Naive thymus-derived CD4-positive, alpha-beta T cell (primary cell): ENCODE measurements at regions not wholly inside any gene's neighbourhood (a gene's known extent, or its start where the extent isn't known, plus 50 kb on each side); places are given as distances from the start of the nearest gene placed in this dataset.

Source experiments
- ATAC-seq: fragments of 150-1000 bp; cut with Tn5 transposase; 2 replicates; pipeline ENCODE4 v1.10.0; 2021; ENCODE audit warnings: mild to moderate bottlenecking, moderate library complexity
- CTCF ChIA-PET: fragments of 350-600 bp; sonication (Branson Sonifier 250); formaldehyde crosslinking; loops from one replicate; lab custom pipeline; 2021; ENCODE audit warnings: antibody characterized with exemption; lab: Charles Lee
- POLR2A ChIA-PET: fragments of 350-600 bp; sonication (Branson Sonifier 250); formaldehyde crosslinking; loops from one replicate; lab custom pipeline; 2021; ENCODE audit warnings: antibody characterized with exemption, inconsistent platforms; lab: Charles Lee
- DNase-seq, 9 donors: peaks; one replicate each; pipeline versions ENCODE4 v3.0.0 to v3.0.0-alpha.2; 2020 to 2022; ENCODE audit warnings: mixed read lengths in 1 of 9
- H3K27ac ChIP-seq: one replicate; pipeline ENCODE4 v1.7.0; 2013; ENCODE audit warnings: mild to moderate bottlenecking, low read depth, low read length, moderate library complexity
- H3K27me3 ChIP-seq, 2 donors: one replicate each; pipeline ENCODE4 v1.7.0; 2013; ENCODE audit warnings: low read length in 2 of 2, mild to moderate bottlenecking in 2 of 2, moderate library complexity in 2 of 2; ENCODE audit not compliant: control insufficient read depth in 2 of 2, insufficient read depth in 2 of 2
- H3K36me3 ChIP-seq, 3 experiments: 1 replicate in 2 of 3; 2 replicates in 1 of 3; pipeline ENCODE4 v1.7.0; 2013; ENCODE audit warnings: low read length in 3 of 3, mild to moderate bottlenecking in 3 of 3, moderate library complexity in 1 of 3; ENCODE audit not compliant: insufficient read depth in 3 of 3, control insufficient read depth in 2 of 3
- H3K4me1 ChIP-seq, 2 donors: one replicate each; pipeline ENCODE4 v1.7.0; 2013; ENCODE audit warnings: low read length in 2 of 2, mild to moderate bottlenecking in 2 of 2, moderate library complexity in 1 of 2; ENCODE audit not compliant: control insufficient read depth in 2 of 2, insufficient read depth in 2 of 2
- H3K4me3 ChIP-seq: 2 replicates; pipeline ENCODE4 v1.7.0; 2013; ENCODE audit warnings: mild to moderate bottlenecking, low read length
- H3K9me3 ChIP-seq, 3 experiments: 1 replicate in 2 of 3; 2 replicates in 1 of 3; pipeline ENCODE4 v1.7.0; 2013; ENCODE audit warnings: low read length in 3 of 3; ENCODE audit not compliant: control insufficient read depth in 2 of 3
- H3K27ac Mint-ChIP-seq, 9 donors: one replicate each; pipeline ENCODE4 v1.8.0; 2020 to 2022; ENCODE audit warnings: mixed read lengths in 9 of 9, mild to moderate bottlenecking in 8 of 9, moderate library complexity in 5 of 9, inconsistent platforms in 2 of 9
- H3K27me3 Mint-ChIP-seq, 5 donors: one replicate each; pipeline ENCODE4 v1.8.0; 2021 to 2022; ENCODE audit warnings: mixed read lengths in 5 of 5, mild to moderate bottlenecking in 1 of 5
- H3K36me3 Mint-ChIP-seq, 5 donors: one replicate each; pipeline ENCODE4 v1.8.0; 2020 to 2022; ENCODE audit warnings: mixed read lengths in 5 of 5, mild to moderate bottlenecking in 3 of 5, inconsistent platforms in 1 of 5
- H3K4me1 Mint-ChIP-seq, 7 donors: one replicate each; pipeline ENCODE4 v1.8.0; 2020 to 2022; ENCODE audit warnings: mixed read lengths in 7 of 7, mild to moderate bottlenecking in 3 of 7, inconsistent platforms in 1 of 7
- H3K4me3 Mint-ChIP-seq, 10 donors: one replicate each; pipeline ENCODE4 v1.8.0; 2020 to 2022; ENCODE audit warnings: mild to moderate bottlenecking in 10 of 10, mixed read lengths in 10 of 10, moderate library complexity in 6 of 10, inconsistent platforms in 2 of 10
- H3K9me3 Mint-ChIP-seq, 11 donors: one replicate each; pipeline ENCODE4 v1.8.0; 2020 to 2022; ENCODE audit warnings: mixed read lengths in 11 of 11, mild to moderate bottlenecking in 4 of 11, inconsistent platforms in 1 of 11, moderate library complexity in 1 of 11
- intact Hi-C, 2 donors: fragments of 100-400 bp; cut with micrococcal nuclease; formaldehyde crosslinking; loops; one replicate each; pipeline ENCODE4 v1.15.1; 2023

DNA sequence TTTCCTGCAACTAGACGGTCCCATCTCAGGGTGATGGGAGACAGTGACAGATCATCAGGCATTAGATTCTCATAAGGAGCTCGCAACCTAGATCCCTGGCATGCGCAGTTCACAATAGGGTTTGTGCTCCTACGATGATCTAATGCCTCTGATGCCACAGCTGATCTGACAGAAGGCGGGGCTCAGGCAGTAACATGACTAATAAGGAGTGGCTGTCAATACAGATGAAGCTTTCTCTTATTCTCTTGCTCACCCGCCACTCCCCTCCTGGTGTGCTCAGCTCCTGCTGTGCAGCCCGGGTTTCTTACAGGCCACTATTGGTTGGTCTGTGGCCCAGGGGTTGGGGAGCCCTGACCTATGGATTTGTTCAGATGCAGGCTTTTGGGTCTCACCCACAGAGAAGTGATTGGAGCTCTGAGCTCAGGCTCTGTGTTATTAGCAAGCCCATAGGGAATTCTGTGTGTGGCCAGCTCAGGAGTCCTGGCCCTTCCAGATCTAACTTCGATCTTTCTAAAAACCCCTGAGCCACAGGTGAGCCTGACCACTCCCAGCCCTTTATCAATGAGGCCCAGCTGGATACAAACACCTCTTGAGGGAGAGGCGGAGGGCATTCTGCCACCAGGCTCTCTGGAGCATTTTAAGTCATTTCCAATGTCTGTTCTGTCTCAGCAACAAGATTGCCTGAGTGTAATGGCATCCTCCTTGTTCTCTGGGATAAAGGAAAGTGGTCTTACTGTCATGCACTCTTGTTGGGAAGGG, 351.8 kb downstream of the BUD13 start:
- Mint-ChIP-seq H3K4me3 (no peak overlapping the region), H3K4me1 (no peaks in the 10 kb centered on the region), H3K9me3 (peaks cover 0 to 3% (median 0%) of the 10 kb centered on the region in 11 donors), H3K27me3 (peaks cover 0 to 36% (median 17%) of the 10 kb centered on the region in 5 donors), H3K27ac (no peak overlapping the region), H3K36me3 (no peaks in the 10 kb centered on the region)
- intact Hi-C loops = no loop called here
- POLR2A ChIA-PET = no interaction called here
- CTCF ChIA-PET = no interaction called here
- Histone ChIP-seq H3K27ac (no peak overlapping the region), H3K4me3 (no peak overlapping the region), H3K9me3 (no peaks in the 10 kb centered on the region), H3K4me1 (no peaks in the 10 kb centered on the region), H3K36me3 (no peaks in the 10 kb centered on the region), H3K27me3 (no peaks in the 10 kb centered on the region)
- no peak for DNase-seq
- ATAC-seq = no peak

DNA sequence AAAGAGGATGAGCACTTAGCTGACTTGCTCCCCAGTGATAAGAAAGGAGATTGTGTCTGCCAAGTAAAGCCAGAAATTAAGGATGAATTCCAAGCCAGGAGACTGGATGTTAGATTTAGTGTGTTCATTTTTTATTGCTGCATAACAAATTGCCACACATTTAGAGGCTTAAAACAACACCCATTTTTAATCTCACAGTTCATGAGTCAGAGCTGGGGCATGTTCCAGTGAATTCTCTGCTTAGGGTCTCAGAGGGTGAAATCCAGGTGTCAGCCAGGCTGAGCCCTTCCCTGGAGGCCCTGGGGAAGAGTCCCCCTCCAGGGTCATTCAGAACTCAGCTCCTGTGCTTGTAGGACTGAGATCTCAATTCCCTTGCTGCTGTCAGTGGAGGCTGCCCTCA, 352.8 kb downstream of the BUD13 start:
- Histone ChIP-seq H3K4me1 (no peaks in the 10 kb centered on the region), H3K27ac (no peak overlapping the region), H3K36me3 (no peaks in the 10 kb centered on the region), H3K9me3 (no peaks in the 10 kb centered on the region), H3K4me3 (no peak overlapping the region), H3K27me3 (no peaks in the 10 kb centered on the region)
- ChIA-PET POLR2A (no interaction called here), CTCF (no interaction called here)
- H3K4me3 Mint-ChIP-seq = no peak overlapping the region
- no peak overlapping the region for H3K27ac Mint-ChIP-seq
- intact Hi-C loops = no loop called here
- H3K27me3 Mint-ChIP-seq = peaks cover 0 to 35% (median 13%) of the 10 kb centered on the region in 5 donors
- peaks cover 0 to 3% (median 0%) of the 10 kb centered on the region in 11 donors for H3K9me3 Mint-ChIP-seq
- H3K36me3 Mint-ChIP-seq = no peaks in the 10 kb centered on the region
- H3K4me1 Mint-ChIP-seq = no peaks in the 10 kb centered on the region
- DNase-seq (no peak), ATAC-seq (no peak)

DNA sequence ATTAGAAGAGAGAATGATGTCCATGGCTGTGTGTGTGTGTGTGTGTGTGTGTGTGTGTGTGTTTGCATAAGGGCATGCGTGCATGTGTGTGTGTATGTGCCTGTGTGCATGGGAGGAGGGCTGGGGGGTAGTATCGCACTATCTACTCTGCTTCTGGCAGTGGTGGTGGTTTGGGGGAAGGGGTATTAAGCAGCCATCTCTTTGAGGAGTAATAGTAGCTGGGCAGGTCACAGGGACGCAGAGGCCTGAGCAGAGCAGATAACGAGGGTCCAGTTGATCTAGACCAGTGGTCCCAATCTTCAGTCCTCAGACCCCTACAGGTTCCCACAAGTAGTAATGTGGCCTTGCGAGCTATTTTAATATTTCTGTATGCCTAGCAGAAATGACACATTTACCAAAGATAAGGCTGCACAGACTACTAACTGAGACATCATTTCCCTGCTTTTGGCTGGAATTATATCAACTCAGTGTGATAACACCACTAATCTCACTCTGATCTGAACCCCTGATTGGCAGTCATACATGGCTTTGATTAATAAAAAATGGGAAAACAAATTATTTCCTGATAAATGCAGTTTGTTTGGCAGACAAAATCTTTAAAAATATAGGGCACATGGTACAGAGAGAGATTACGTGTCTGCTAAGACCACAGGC, 354.3 kb downstream of the BUD13 start:
- CTCF ChIA-PET = no interaction called here
- H3K4me1 Mint-ChIP-seq = no peaks in the 10 kb centered on the region
- no peak overlapping the region for H3K27ac ChIP-seq
- no peaks in the 10 kb centered on the region for H3K36me3 Mint-ChIP-seq
- no peaks in the 10 kb centered on the region for H3K36me3 ChIP-seq
- no peak overlapping the region for H3K4me3 ChIP-seq
- ATAC-seq (no peak), DNase-seq (no peak)
- intact Hi-C loops = no loop called here
- no peak overlapping the region for H3K27ac Mint-ChIP-seq
- no peak overlapping the region for H3K4me3 Mint-ChIP-seq
- H3K9me3 ChIP-seq = no peaks in the 10 kb centered on the region
- H3K27me3 Mint-ChIP-seq = peaks cover 0 to 37% (median 8%) of the 10 kb centered on the region in 5 donors
- H3K27me3 ChIP-seq = no peaks in the 10 kb centered on the region
- H3K4me1 ChIP-seq = no peaks in the 10 kb centered on the region
- peaks cover 0 to 3% (median 0%) of the 10 kb centered on the region in 11 donors for H3K9me3 Mint-ChIP-seq
- POLR2A ChIA-PET = no interaction called here

DNA sequence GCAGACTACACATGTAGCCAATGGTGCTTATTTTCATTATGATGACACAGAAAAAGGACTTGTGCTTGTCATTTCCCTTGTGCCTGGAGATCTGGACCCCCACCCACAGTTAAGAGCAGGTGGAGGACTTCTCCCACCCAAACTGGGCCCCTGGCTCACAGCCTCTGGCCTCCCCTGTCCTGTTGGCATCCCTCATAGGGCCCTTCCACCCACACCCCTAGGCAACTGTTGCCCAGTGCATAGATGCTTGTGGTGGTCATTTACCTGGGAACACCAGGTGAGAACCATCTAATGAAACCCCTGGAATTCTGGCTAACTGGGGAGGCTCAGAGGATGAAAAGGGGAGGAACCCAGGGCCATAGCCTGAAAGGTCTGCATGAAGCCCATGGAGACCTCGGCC, 355.9 kb downstream of the BUD13 start:
- Mint-ChIP-seq H3K27me3 (peaks cover 0 to 45% (median 14%) of the 10 kb centered on the region in 5 donors), H3K36me3 (no peaks in the 10 kb centered on the region), H3K27ac (no peak overlapping the region), H3K4me3 (no peak overlapping the region), H3K4me1 (no peaks in the 10 kb centered on the region), H3K9me3 (peaks cover 0 to 4% (median 0%) of the 10 kb centered on the region in 11 donors)
- CTCF ChIA-PET = no interaction called here
- Histone ChIP-seq H3K36me3 (no peaks in the 10 kb centered on the region), H3K27me3 (no peaks in the 10 kb centered on the region), H3K27ac (no peak overlapping the region), H3K4me1 (no peaks in the 10 kb centered on the region), H3K9me3 (no peaks in the 10 kb centered on the region), H3K4me3 (no peak overlapping the region)
- DNase-seq (no peak), ATAC-seq (no peak)
- intact Hi-C loops = no loop called here
- POLR2A ChIA-PET = no interaction called here

DNA sequence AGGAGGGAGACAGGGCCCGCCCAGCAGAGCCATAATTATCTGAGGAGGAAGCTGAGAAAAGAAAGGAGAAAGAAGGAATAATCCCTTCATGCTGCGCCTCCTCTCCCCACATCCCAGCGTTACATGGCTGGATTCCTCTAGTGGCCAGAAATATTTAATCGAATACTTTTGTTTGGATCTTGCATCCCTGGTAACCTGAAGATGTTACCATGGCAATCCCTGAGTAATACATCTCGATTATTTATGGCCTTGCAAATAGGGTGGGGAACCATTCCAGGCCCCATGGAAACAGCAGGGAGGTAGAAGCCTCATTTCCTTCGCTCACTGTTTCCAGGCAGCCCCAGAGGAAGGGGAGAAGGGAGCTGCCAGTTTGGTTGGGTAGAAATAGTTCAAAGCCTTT, 357.7 kb downstream of the BUD13 start:
- intact Hi-C loops = no loop called here
- no peaks in the 10 kb centered on the region for H3K4me1 Mint-ChIP-seq
- H3K27me3 ChIP-seq = no peaks in the 10 kb centered on the region
- DNase-seq (no peak), ATAC-seq (no peak)
- ChIA-PET CTCF (no interaction called here), POLR2A (no interaction called here)
- peaks cover 4 to 45% (median 14%) of the 10 kb centered on the region in 5 donors for H3K27me3 Mint-ChIP-seq
- no peaks in the 10 kb centered on the region for H3K4me1 ChIP-seq
- no peaks in the 10 kb centered on the region for H3K36me3 ChIP-seq
- no peak overlapping the region for H3K4me3 Mint-ChIP-seq
- H3K9me3 ChIP-seq = no peaks in the 10 kb centered on the region
- peaks cover 0 to 7% (median 0%) of the 10 kb centered on the region in 11 donors for H3K9me3 Mint-ChIP-seq
- no peaks in the 10 kb centered on the region for H3K36me3 Mint-ChIP-seq
- no peak overlapping the region for H3K27ac Mint-ChIP-seq
- H3K27ac ChIP-seq = no peak overlapping the region
- H3K4me3 ChIP-seq = no peak overlapping the region

DNA sequence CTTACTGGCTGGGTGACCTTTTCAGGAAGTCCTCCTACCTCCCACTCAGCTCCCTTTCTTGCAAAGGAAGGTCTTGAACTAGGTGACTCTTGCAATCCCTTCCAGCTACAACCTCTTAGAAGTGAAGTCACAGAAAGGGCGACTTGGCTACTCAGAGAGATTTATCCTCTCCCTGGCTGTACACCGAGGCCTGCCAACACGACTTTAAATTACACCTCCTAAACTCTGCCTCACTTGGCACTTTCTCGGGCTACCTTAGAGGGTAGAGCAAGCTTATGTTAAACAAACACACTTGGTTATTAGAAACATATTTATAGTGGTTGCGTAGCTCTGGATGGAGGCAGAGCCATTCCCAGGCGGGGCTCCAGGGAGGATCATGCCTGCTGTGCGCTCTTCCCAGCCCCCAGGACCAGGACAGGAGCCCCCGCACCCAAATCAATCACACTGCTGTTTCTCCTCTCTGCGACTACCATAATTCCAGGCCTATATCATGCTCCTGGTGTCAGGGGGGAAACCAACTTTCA, 358.4 kb downstream of the BUD13 start:
- Mint-ChIP-seq H3K4me3 (no peak overlapping the region), H3K27me3 (peaks cover 4 to 40% (median 17%) of the 10 kb centered on the region in 5 donors), H3K27ac (no peak overlapping the region), H3K9me3 (peaks cover 0 to 5% (median 0%) of the 10 kb centered on the region in 11 donors), H3K4me1 (no peaks in the 10 kb centered on the region), H3K36me3 (no peaks in the 10 kb centered on the region)
- ChIA-PET CTCF (no interaction called here), POLR2A (no interaction called here)
- H3K27ac ChIP-seq = no peak overlapping the region
- H3K4me3 ChIP-seq = no peak overlapping the region
- DNase-seq (no peak), ATAC-seq (no peak)
- H3K9me3 ChIP-seq = no peaks in the 10 kb centered on the region
- no peaks in the 10 kb centered on the region for H3K27me3 ChIP-seq
- no peaks in the 10 kb centered on the region for H3K4me1 ChIP-seq
- intact Hi-C loops = no loop called here
- H3K36me3 ChIP-seq = no peaks in the 10 kb centered on the region
